Panc1 (cell line): ENCODE measurements at regions not wholly inside any gene's neighbourhood (a gene's known extent, or its start where the extent isn't known, plus 50 kb on each side); places are given as distances from the start of the nearest gene placed in this dataset.

ENCODE experiments used
- ATAC-seq: fragments of 200-7000 bp; cut with Tn5 transposase; 2 replicates; pipeline ENCODE4 v1.9.1; 2020; ENCODE audit warnings: mild to moderate bottlenecking, moderate library complexity
- BruUV-seq: library from RNA; stranded (reverse); fragments of 400-500 nt; replicated peaks from 2 replicates; lab custom pipeline; 2021; lab: Mats Ljungman, UMichigan
- CTCF ChIA-PET: fragments of 300-600 bp; sonication (Branson Sonifier 250); formaldehyde crosslinking; loops from one replicate; lab custom pipeline; 2022; ENCODE audit warnings: antibody characterized with exemption; lab: Charles Lee
- POLR2A ChIA-PET: fragments of 300-600 bp; sonication (Branson Sonifier 250); formaldehyde crosslinking; loops from one replicate; lab custom pipeline; 2022; ENCODE audit warnings: antibody characterized with exemption; lab: Charles Lee
- DNase-seq: peaks from one replicate; pipeline ENCODE4 v3.0.0-alpha.2; 2010; ENCODE audit warnings: low read depth, low spot score
- H3K27ac ChIP-seq: 2 replicates; pipeline ENCODE4 v1.5.1; 2011; ENCODE audit warnings: mild to moderate bottlenecking, low read length, inconsistent platforms
- H3K27me3 ChIP-seq: fragments of 200-500 bp; sonication (Bioruptor generic); 2 replicates; pipeline ENCODE4 v1.6.0; 2014; ENCODE audit warnings: low read length, inconsistent platforms; ENCODE audit not compliant: control insufficient read depth, insufficient read depth
- H3K36me3 ChIP-seq: fragments of 200-500 bp; sonication (Bioruptor generic); 2 replicates; pipeline ENCODE4 v1.5.1; 2014; ENCODE audit warnings: inconsistent platforms, mild to moderate bottlenecking, low read length, moderate library complexity; ENCODE audit not compliant: control insufficient read depth, insufficient read depth
- H3K4me1 ChIP-seq: 2 replicates; pipeline ENCODE4 v1.5.1; 2011; ENCODE audit warnings: inconsistent platforms, mild to moderate bottlenecking, low read length, moderate library complexity; ENCODE audit not compliant: control insufficient read depth, insufficient read depth
- H3K4me3 ChIP-seq, 2 experiments: 2 replicates each; pipeline ENCODE4 v1.5.1; 2011 to 2012; ENCODE audit warnings: low read depth in 2 of 2, low read length in 2 of 2, mild to moderate bottlenecking in 2 of 2, inconsistent platforms in 1 of 2, moderate library complexity in 1 of 2
- H3K9me3 ChIP-seq: fragments of 200-500 bp; sonication (Bioruptor generic); 2 replicates; pipeline ENCODE4 v1.5.1; 2014; ENCODE audit warnings: low read depth, mild to moderate bottlenecking, inconsistent platforms, low read length, moderate library complexity; ENCODE audit not compliant: control insufficient read depth, insufficient read depth
- POLR2AphosphoS5 ChIP-seq: IDR thresholded peaks from 2 replicates; pipeline ENCODE4 v1.6.1; 2012; ENCODE audit warnings: mild to moderate bottlenecking, low read depth, low read length, moderate library complexity
- REST ChIP-seq, 2 experiments: IDR thresholded peaks; 2 replicates each; pipeline ENCODE4 v1.6.1; 2011 to 2012; ENCODE audit warnings: low read depth in 2 of 2, control low read depth in 1 of 2, low read length in 1 of 2, mild to moderate bottlenecking in 1 of 2, moderate library complexity in 1 of 2; ENCODE audit not compliant: insufficient read depth in 1 of 2
- SIN3A ChIP-seq: IDR thresholded peaks from 2 replicates; pipeline ENCODE4 v1.6.1; 2012; ENCODE audit warnings: low read depth, mild to moderate bottlenecking, low read length, moderate library complexity, borderline replicate concordance; ENCODE audit not compliant: insufficient read depth
- TCF7L2 ChIP-seq: IDR thresholded peaks from 2 replicates; pipeline ENCODE4 v1.6.1; 2011; ENCODE audit warnings: mild to moderate bottlenecking, low read depth, low read length, inconsistent platforms
- in situ Hi-C: cut with HindIII; loops from 2 replicates; pipeline ENCODE4 v1.10.0; 2016; ENCODE audit warnings: low sequenced_read_pairs, low pct_unique_long_range_greater_than_20kb
- intact Hi-C: fragments of 100-400 bp; cut with micrococcal nuclease; formaldehyde crosslinking; loops from one replicate; pipeline ENCODE4 v1.10.0; 2022; ENCODE audit not compliant: unreplicated experiment
- TF ChIP-seq, protein P1 (sequence below): fragments of 450-650 bp; IDR thresholded peaks from 2 replicates; pipeline ENCODE4 v1.5.1; 2017; ENCODE audit warnings: mild to moderate bottlenecking

- Histone ChIP-seq H3K27ac (no peak overlapping the region), H3K27me3 (no peaks in the 10 kb centered on the region), H3K9me3 (no peaks in the 10 kb centered on the region), H3K4me3 (no peak overlapping the region), H3K36me3 (no peaks in the 10 kb centered on the region), H3K4me1 (no peaks in the 10 kb centered on the region)
- no TSS peak for BruUV-seq
- ChIA-PET CTCF (no interaction called here), POLR2A (no interaction called here)
- no peak for TF ChIP-seq TCF7L2
- no peak for TF ChIP-seq SIN3A
- no peak for TF ChIP-seq REST (IDR thresholded peaks at IDR 0.05; ENCODE audit: insufficient read depth in 1 of 2, low read depth in 2 of 2, low read length in 1 of 2)
- TF ChIP-seq POLR2AphosphoS5, result no peak
- intact Hi-C loops, result no loop called here
- in situ Hi-C loops, result no loop called here
- ATAC-seq, result no peak
- DNase-seq, result no peak
Observed at GRCh38 chr6:74166849-74167248, 470.8 kb downstream of the CD109 start.

- ATAC-seq, result no peak
- Histone ChIP-seq H3K4me1 (no peaks in the 10 kb centered on the region), H3K9me3 (no peaks in the 10 kb centered on the region), H3K27me3 (no peaks in the 10 kb centered on the region), H3K36me3 (no peaks in the 10 kb centered on the region), H3K4me3 (no peak overlapping the region), H3K27ac (no peak overlapping the region)
- no peak for DNase-seq
- TF ChIP-seq, protein P1, sequence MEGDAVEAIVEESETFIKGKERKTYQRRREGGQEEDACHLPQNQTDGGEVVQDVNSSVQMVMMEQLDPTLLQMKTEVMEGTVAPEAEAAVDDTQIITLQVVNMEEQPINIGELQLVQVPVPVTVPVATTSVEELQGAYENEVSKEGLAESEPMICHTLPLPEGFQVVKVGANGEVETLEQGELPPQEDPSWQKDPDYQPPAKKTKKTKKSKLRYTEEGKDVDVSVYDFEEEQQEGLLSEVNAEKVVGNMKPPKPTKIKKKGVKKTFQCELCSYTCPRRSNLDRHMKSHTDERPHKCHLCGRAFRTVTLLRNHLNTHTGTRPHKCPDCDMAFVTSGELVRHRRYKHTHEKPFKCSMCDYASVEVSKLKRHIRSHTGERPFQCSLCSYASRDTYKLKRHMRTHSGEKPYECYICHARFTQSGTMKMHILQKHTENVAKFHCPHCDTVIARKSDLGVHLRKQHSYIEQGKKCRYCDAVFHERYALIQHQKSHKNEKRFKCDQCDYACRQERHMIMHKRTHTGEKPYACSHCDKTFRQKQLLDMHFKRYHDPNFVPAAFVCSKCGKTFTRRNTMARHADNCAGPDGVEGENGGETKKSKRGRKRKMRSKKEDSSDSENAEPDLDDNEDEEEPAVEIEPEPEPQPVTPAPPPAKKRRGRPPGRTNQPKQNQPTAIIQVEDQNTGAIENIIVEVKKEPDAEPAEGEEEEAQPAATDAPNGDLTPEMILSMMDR, result no peak
- TF ChIP-seq SIN3A, result no peak
- no peak for TF ChIP-seq REST (IDR thresholded peaks at IDR 0.05; ENCODE audit: insufficient read depth in 1 of 2, low read depth in 2 of 2, low read length in 1 of 2)
- TF ChIP-seq POLR2AphosphoS5, result no peak
- TF ChIP-seq TCF7L2, result no peak
- BruUV-seq, result no TSS peak
- ChIA-PET CTCF (no interaction called here), POLR2A (no interaction called here)
- in situ Hi-C loops, result no loop called here
- intact Hi-C loops, result no loop called here
Observed at GRCh38 chr6:74161380-74161779, 465.4 kb downstream of the CD109 start.
